HG02970 (cell line): ENCODE measurements at regions not wholly inside any gene's neighbourhood (a gene's known extent, or its start where the extent isn't known, plus 50 kb on each side); places are given as distances from the start of the nearest gene placed in this dataset.

Experiments used
- ATAC-seq: cut with Tn5 transposase; IDR thresholded peaks from one replicate; pipeline ENCODE4 v1.9.1; 2021; ENCODE audit warnings: mild to moderate bottlenecking, moderate library complexity, moderate number of reproducible peaks; ENCODE audit not compliant: unreplicated experiment, low FRiP score

DNA sequence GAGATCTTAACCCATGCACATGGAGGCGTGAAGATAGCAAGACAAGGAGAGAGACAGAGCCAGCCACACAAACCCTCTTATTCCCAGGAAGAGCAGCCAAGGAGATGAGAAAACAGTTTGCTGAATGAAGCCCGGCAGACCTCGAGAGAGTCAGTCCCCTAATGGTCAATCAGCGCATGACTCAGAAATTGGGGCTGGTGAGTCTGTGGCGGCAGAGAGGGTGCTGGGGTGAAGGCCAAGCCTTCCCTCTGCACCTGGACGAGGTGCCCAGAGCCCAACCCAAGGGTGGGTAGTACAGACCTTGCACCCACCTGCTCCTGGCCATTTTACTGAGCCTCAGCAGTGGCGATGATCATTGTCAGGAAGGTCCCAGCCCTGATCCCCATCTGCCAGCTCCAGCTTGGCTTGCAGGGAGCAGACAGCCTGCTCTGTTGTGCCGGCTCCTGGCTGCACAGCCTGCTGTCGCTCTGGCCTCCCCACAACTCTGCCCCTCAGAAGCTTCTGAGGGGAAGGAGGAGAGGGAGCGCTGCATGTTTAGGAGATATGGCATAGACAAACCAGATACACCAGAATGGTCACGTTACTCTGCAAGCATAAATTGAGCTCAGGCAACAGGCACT lies 256.6 kb downstream of the RPS24 start:
- no peak for ATAC-seq

DNA sequence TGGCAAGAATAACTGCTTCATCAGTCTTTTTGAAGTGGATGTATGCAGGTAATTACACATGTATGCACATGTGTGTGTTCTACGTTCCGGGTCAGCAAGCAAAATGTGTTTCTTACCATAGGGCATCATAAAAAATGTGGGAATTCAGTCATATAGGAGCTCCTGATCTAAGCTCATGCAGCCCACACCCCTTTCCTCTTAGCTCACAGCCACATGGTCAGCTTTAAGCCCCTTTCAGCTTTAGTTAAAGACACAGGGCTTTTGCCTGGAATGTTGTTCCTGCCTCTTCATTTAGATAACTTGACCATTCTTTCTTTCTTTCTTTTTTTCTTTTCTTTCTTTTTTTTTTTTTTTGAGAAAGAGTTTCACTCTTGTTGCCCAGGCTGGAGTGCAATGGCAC lies 258.1 kb downstream of the RPS24 start:
- ATAC-seq = no peak

DNA sequence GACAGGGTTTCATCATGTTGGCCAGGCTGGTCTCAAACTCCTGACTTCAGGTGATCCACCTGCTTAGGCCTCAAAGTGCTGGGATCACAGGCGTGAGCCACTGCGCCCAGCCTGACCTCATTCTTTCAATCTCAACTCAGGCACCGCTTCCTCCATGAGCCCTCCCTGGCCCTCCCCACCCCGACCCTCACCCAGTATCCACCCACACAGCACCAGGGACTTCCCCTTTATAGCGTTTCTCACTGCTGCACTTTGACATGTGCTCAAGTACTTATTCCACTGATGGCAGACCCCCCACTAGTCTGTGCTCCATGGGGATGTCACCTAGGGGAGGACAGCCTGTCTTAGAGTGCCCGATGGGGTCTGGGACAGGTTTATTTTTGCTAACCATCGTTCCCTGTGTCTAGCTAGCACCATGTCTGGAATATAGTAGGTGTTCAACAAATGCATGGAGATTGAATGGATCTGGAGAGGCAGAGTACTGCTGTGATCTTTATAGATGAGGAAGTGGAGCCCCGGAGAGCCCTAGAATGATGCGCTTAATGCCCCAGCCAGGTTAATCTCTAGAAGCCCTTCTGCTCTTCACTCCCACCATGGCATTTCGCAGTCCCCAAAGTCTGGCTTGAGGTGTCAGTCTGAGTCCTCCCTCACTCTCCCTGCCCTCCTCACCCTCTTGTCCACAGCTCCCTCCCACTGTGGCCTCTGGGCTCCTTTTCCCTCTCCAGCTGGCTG lies 258.8 kb downstream of the RPS24 start:
- ATAC-seq = no peak

DNA sequence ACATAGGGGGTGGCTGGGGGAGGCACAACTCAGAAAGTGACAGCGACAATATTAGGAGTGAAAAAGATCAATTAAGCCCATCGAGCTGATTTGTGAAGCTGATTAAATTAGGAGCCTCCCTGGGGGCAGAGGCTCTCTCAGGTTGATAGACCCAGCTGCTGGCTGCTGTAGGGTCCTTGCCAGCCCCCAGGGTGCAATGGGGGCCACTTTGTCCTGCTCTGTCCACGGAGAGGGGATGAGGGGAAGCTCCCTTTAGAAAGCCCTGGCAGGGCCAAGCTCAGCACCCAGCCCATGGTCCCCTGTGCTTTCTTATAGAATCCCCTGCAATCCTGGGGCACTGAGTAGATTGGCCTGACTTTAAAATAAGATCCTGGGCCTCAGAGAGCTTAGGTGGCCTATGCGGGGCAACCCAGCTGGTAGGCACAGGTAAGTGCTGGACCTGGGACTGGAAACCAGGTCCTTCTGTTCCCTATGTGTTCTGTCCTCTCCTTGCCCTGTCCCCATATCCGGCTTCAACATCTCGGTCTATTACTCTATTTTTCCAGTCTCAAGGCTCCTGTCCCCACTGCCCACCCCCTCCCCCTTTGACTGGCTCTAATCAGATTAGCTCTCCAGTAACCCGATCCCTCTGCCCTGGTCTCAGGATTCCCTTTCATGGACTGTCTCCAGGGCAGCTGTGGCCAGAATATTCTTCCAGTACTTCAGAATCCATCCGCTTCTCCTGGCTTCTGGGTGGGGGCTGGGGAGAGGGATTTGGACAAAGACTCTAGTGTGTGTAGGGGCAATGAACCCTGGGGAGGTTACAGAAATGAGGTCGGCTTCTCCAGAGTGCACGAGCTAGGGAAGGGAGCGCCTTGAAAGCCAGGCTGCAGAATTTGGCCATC lies 259.6 kb downstream of the RPS24 start:
- no peak for ATAC-seq

DNA sequence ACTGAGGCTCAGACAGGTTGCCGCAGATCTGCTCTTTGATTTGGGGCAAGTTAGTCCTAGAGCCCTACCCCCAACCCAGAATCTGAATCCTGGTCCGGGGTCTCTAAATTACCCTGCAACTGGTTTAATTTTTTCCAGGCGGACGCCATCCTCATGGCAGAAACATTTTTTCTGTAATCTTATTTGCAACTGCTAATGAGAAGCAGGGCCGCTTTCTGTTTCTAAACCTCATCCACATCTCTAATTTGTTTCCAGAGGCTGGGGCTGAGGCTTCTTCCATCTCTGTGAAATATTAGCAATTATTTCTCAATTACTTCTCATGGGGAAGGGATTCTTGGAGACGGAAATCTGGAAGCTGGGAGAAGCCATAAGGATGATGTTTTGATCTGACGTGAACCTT lies 261.6 kb downstream of the RPS24 start:
- ATAC-seq = no peak

DNA sequence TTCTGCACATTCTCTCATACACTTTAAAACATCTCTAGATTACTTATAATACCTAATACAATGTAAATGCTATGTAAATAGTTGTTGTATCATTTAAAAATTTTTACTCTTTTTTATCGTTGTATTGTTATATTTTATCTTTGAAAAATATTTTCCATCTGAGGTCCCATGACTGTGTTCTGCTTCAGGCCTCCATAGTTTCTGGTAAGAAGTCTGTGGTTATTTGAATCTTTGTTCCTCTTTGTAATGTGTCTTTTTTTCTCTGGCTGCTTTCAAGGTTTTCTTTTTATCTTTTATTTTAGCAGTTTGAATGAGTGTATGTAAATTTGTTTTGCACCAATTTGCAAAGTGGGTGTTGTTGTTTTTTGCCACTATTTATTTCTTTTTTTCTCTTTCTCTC lies 263.1 kb downstream of the RPS24 start:
- no peak for ATAC-seq

DNA sequence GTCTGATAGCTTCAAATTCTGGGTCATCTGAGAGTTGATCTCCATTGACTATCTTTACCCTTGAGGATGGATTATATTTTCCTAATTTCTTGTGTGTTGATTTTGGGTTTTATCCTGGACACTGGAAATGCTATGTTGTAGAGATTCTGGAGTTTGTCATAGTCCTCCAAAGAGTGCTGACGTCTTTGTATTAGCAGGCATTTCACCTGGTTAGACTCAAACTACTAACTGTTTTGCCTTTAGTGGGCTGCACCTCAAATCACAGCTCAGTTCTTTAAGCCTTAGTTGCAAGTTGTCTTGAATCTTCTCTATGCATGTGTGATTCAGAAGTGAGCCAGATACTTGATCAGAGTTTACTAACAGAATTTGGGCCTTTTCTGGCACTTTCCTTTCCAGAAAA lies 264.3 kb downstream of the RPS24 start:
- ATAC-seq = no peak

DNA sequence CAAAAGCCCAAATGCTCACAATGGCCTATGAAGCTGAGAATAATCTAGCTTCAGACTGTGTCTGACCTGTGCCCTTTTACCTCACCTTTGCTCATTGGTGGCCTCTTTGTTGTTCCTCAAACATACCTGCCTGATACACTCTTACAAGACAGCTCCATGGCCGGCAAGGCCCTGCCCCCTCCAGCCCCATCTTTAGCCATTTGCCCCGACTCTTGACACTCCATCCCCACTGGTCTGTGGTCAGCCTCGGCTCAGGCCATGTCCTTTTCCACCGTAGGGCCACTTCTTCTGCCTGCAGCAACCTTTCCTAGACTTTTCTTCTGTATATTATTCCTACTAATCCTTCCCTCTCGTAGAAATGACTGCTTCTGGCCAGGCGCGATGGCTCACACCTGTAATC lies 265.2 kb downstream of the RPS24 start:
- ATAC-seq = no peak

DNA sequence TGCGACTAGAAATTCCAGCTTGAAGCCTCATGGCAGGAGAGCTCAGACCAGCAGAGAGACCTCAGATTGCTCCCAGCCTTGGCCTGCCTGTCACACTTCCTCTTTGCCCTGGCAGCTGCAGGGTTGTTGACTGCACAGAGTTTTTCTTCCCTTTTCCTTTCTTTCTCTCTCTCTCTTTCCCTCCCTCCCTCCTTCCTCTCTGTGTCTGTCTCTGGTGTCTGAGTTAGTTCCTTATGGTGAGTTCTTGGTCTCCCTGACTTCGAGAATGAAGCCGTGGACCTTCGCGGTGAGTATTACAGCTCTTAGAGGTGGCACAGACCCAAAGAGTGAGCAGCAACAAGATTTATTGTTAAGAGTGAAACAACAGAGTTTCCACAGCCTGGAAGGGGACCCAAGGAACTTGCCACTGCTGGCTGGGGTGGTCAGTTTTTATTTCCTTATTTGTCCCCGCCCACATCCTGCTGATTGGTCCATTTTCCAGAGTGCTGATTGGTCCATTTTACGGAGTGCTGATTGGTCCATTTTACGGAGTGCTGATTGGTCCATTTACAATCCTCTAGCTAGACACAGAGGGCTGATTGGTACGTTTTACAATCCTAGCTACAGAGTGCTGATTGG lies 266.3 kb downstream of the RPS24 start:
- no peak for ATAC-seq

DNA sequence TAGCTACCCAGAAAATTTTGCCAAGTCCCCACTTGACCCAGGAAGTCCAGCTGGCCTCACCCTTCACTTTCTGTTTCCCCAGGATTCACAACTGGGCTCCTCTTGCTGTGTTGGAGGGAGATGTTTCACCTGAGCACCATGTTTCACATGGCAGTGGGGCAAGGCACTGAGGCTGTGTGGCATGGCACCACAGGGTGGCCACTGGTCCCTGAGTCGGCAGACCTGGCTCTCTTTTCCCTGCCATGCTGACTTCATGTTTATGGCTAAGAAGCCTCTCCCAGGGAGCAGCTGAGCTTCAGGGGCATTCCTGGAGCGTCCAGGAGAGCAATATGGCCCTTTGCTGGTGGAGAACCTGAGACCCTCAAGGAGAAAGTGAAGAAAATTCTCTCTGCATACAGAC lies 266.9 kb downstream of the RPS24 start:
- no peak for ATAC-seq

DNA sequence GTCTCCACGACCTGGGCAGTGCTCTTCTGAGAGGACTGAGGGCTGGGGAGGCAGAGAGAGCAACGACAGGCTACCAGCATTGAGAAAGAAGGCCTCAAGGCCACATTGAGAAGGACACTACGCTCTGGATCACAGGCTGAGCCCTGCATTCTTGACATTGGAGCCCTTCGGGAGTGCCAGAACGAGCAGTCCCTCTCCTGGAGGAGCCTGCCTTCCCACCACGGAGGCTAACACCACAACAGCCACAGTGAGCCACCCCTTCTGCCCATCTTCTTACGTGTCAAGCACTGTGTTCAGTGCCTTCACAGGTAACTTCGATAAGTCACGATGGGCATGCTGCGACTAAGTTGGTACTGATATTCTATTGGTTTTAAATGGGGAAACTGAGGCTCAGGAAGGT lies 267.8 kb downstream of the RPS24 start:
- no peak for ATAC-seq

DNA sequence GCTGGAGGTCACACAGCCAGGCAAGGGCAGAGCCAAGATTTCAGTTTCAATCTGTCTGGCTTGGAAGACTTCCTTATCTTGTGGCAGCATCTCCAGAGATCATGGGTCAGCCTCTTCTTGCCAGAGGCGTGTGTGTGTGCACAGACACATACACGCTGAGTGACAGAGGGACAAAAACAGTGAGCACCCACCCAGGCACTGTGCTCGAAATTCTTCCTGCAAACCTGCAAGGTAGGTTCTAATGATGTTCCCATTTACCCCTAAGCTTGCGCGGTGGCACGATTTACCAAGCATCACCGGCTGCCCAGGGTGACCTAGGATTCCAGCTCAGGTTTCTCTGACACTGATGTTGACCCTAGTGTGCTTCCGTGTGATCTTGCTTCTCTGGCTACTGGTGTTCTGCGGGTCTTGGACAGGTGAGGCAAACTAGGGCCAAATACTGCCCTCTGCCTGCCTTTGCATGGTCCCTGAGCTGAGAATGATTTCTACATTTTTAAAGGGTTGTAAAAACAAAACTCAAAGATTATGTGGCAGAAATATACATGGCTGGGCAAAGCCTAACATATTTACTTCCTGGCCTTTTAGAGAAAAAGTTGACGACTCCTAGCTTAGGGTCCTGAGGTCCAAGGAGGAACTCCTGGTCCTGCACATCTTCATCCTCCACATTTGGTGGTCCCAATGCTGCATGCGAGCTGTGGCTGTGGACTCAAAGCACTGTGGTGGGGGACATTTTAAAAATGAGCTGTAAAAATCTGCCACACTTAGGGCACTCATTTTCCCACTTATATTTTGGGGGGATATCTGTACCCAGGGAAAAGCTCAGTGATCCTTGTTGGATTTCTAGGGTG lies 268.5 kb downstream of the RPS24 start:
- ATAC-seq = no peak

DNA sequence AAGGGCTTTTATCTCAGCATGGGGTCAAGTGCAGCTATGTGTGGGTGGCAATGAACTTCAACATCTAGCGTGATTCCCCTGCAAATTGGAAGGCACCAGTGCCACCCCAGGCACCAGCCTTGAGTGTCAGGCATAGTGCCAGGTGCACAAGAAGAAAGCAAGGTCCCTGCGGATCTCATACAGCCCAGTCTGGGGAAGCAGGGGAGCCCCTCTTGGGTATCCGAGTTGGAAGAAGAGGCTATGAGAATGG lies 269.0 kb downstream of the RPS24 start:
- no peak for ATAC-seq

DNA sequence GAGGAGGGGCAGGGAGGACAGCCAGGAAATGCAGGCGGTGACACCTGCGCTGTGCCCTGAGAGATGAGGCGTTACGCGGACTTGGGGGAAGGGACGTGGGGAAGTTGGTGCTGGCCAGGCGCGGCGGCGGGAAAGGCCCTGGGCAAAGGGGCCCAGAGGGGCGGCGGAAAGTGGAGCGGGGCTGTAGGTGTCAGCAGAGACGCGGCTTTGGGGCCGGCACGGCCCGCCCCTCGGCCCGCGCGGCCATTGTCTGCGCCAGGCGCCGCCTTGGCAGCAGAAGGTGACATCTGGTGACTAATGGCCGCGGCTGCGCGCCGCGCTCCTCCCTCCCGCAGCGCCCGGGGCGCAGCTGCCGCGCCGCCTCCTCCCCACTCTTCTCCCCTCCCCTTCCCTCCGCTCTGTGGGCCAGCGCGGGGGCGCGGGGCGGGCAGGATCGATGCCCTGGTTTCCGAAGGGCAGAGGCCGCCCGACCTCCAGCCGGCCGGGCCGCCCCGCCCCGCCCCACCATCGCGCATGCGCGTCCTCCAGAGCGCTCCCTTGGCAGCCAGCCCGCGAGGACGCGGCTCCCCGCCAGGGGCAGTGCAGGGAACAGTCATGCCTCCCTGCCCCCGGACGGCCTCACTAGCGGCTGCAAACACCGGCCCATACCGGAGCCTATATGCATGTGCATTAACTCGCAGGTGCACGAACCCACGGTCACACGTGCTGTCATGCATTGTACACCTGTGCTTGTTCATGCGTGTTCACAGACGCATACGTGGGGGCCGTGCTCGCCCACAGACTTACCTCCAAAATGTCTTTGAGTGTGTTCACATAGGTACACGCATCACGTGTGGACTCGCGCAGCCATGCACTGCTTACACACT lies 269.6 kb downstream of the RPS24 start:
- ATAC-seq = peak; percentile 91

DNA sequence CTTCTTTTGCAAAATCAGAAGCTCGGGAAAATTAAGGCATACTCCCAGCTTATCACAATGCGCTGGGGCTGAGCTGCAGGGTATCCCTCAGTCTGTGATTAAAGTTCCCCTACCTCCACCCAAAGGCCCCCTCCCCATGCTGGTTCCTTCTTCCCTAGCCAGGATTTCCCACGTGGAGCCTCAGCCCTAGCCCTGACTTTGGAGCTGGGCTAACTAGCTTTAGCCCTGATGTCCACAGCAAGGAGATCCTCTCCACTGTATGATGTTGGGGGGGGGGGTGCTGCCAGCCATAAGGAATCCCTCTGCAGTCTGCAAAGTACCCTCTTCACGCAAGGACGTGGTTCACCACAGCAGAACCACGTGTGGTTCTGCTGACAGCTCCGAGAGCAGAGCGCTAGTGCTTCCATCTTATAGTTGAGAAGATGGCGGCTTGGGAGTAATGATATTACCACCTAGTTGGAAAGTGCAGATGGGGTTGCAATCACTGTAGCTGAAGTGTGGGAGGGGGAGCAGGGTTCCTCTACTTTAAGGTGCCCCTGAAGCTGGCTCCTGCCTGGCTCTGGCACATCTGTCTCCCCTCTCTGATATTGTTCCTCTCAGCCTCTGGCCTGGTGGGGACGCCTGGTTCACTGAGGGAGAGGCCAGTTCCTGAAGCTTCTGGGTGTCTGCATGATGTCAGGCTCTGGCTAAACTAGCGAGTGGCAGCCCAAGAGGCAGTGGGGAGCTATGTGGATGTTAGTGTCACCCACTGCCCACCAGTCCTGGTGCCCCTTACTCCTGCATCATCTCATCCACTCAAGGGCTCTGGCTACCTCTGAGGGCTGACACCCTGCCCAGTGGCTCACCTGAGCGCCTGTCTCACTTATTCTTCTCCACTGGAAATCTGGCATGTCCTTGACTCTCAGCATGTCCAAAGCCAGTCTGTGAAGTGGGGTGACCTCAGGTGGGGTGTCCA lies 270.7 kb downstream of the RPS24 start:
- no peak for ATAC-seq

DNA sequence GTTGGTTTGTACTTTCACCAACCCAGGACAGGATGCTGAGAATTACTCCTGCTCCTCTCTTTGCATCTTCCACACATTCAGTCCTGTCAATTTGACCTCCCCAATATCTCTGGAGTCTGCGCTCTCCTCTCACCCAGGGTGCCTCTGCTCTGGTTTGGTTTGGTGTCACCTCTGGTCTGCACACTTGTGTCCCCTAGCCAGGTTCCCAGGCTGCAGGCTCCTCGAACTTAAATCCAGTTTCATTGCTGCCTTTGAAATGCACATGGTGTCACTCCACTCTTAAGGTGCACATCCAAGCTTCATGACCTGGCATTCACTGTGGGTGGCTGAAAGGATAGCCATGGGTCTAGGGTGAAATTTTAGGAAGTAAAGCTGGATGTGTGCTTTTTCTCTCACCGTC lies 271.6 kb downstream of the RPS24 start:
- ATAC-seq = no peak

DNA sequence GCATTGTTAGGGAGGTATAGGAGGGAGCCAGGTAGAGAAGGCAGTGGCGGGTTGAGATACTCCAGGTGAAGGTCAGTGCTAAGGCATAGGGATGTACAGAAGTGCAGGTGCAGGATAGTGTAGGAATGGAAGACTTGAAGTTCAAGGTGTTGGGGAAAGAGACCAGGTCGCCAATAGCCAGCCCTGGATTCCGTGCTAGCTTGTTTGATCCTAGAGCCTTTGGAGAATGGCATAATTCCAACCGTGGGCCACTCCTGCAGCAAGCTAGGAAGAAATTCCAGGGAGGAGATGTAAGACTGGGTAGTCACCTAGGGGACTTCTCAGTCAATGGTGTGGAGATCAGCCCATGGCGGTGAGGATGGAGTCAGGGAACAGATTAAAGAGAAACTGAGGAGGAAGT lies 272.7 kb downstream of the RPS24 start:
- ATAC-seq = no peak

DNA sequence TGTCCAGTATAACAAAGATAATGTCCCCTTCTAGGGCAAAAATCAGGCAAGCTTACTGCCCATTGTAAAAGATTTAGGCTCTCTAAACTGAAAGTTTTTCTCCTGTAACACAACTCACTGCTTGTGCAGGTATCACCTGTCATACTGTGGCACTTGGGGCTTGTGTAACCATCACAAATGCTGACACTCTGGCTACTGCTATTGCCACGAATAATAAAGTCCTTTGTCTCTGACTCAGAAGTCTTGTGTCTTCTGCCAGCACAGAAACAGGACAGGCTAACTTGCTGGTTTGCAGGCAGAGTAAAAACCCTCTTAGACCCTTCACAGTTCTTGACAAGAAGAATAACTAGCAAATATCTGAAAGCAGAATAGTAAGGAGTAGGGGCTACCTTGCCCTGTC lies 273.9 kb downstream of the RPS24 start:
- ATAC-seq = no peak
